ENCODE measurements at regions not wholly inside any gene's neighbourhood (a gene's known extent, or its start where the extent isn't known, plus 50 kb on each side); places are given as distances from the start of the nearest gene placed in this dataset.
"Not testable (repeated sequence)": the region's sequence is repeated elsewhere in the genome, so short reads cannot be mapped to it uniquely, and the experiment has no call there.

- no peak for DNase-seq (ENCODE audit: low spot score)
Observed at GRCh38 chr12:72865921-72866320, 593.8 kb downstream of the TRHDE start.

- no peak for DNase-seq (ENCODE audit: low spot score)
Observed at GRCh38 chr12:72869024-72869423, 596.9 kb downstream of the TRHDE start.

- DNase-seq (ENCODE audit: low spot score) = no peak
Observed at GRCh38 chr12:72872238-72872887, 600.2 kb downstream of the TRHDE start.

- no peak for DNase-seq (ENCODE audit: low spot score)
Observed at GRCh38 chr12:72872996-72873395, 600.8 kb downstream of the TRHDE start.

GRCh38 chr12:72876092-72876491 is 603.9 kb downstream of the TRHDE start:
- no peak for DNase-seq (ENCODE audit: low spot score)

- DNase-seq (ENCODE audit: low spot score) = no peak
Observed at GRCh38 chr12:72888693-72889092, 616.5 kb downstream of the TRHDE start.

GRCh38 chr12:72889791-72890190 is 617.6 kb downstream of the TRHDE start:
- no peak for DNase-seq (ENCODE audit: low spot score)

- no peak for DNase-seq (ENCODE audit: low spot score)
Observed at GRCh38 chr12:72901685-72902084, 629.5 kb downstream of the TRHDE start.

GRCh38 chr12:72925716-72926115 is 653.5 kb downstream of the TRHDE start:
- DNase-seq (ENCODE audit: low spot score) = no peak

GRCh38 chr12:72931838-72932237 is 659.7 kb downstream of the TRHDE start:
- DNase-seq (ENCODE audit: low spot score) = not testable (repeated sequence)

- DNase-seq (ENCODE audit: low spot score) = no peak
Observed at GRCh38 chr12:72937486-72937885, 665.3 kb downstream of the TRHDE start.

- DNase-seq (ENCODE audit: low spot score) = no peak
Observed at GRCh38 chr12:72957454-72957853, 685.3 kb downstream of the TRHDE start.

GRCh38 chr12:72966684-72967083 is 694.5 kb downstream of the TRHDE start:
- no peak for DNase-seq (ENCODE audit: low spot score)

- no peak for DNase-seq (ENCODE audit: low spot score)
Observed at GRCh38 chr12:72974954-72975555, 702.9 kb downstream of the TRHDE start.

- DNase-seq (ENCODE audit: low spot score) = no peak
Observed at GRCh38 chr12:72978999-72979398, 706.8 kb downstream of the TRHDE start.

- no peak for DNase-seq (ENCODE audit: low spot score)
Observed at GRCh38 chr12:72982356-72982755, 710.2 kb downstream of the TRHDE start.

- no peak for DNase-seq (ENCODE audit: low spot score)
Observed at GRCh38 chr12:72986963-72987362, 714.8 kb downstream of the TRHDE start.

GRCh38 chr12:72989458-72989947 is 717.3 kb downstream of the TRHDE start:
- no peak for DNase-seq (ENCODE audit: low spot score)

GRCh38 chr12:72995029-72995428 is 722.9 kb downstream of the TRHDE start:
- DNase-seq (ENCODE audit: low spot score) = not testable (repeated sequence)

GRCh38 chr12:72995616-72996015 is 723.4 kb downstream of the TRHDE start:
- DNase-seq (ENCODE audit: low spot score) = no peak

GRCh38 chr12:73001806-73002205 is 729.6 kb downstream of the TRHDE start:
- not testable (repeated sequence) for DNase-seq (ENCODE audit: low spot score)

GRCh38 chr12:73002504-73002903 is 730.3 kb downstream of the TRHDE start:
- not testable (repeated sequence) for DNase-seq (ENCODE audit: low spot score)

GRCh38 chr12:73009138-73009834 is 737.1 kb downstream of the TRHDE start:
- DNase-seq (ENCODE audit: low spot score) = not testable (repeated sequence)
